ENCODE measurements at regions not wholly inside any gene's neighbourhood (a gene's known extent, or its start where the extent isn't known, plus 50 kb on each side); places are given as distances from the start of the nearest gene placed in this dataset.

GRCh38 chr2:188892636-188893035, 81.5 kb upstream of the COL3A1 start:
- no peak for TF ChIP-seq ZFX (IDR thresholded peaks at IDR 0.05)
- no peak for TF ChIP-seq CTCF (conservative IDR thresholded peaks at IDR 0.05)
- H3K27ac ChIP-seq, result no peak overlapping the region

GRCh38 chr2:188893972-188894371, 80.2 kb upstream of the COL3A1 start:
- TF ChIP-seq CTCF (conservative IDR thresholded peaks at IDR 0.05) (no peak), ZFX (IDR thresholded peaks at IDR 0.05) (no peak)

GRCh38 chr2:188894979-188895378, 79.2 kb upstream of the COL3A1 start:
- TF ChIP-seq ZFX (IDR thresholded peaks at IDR 0.05), result no peak
- TF ChIP-seq CTCF (conservative IDR thresholded peaks at IDR 0.05), result no peak
- H3K27ac ChIP-seq, result no peak overlapping the region

More at GRCh38 chr2:188893972-188894371, 80.2 kb upstream of the COL3A1 start:
- H3K27ac ChIP-seq, result no peak overlapping the region

GRCh38 chr2:188897096-188897495, 77.1 kb upstream of the COL3A1 start:
- no peak for TF ChIP-seq CTCF (conservative IDR thresholded peaks at IDR 0.05)
- TF ChIP-seq ZFX (IDR thresholded peaks at IDR 0.05), result no peak
- no peak overlapping the region for H3K27ac ChIP-seq

- no peak overlapping the region for H3K27ac ChIP-seq
- TF ChIP-seq CTCF (conservative IDR thresholded peaks at IDR 0.05) (no peak), ZFX (IDR thresholded peaks at IDR 0.05) (no peak)
Observed at GRCh38 chr2:188898261-188898660, 75.9 kb upstream of the COL3A1 start.

- TF ChIP-seq CTCF (conservative IDR thresholded peaks at IDR 0.05) (no peak), ZFX (IDR thresholded peaks at IDR 0.05) (no peak)
- H3K27ac ChIP-seq, result no peak overlapping the region
Observed at GRCh38 chr2:188902901-188903491, 71.2 kb upstream of the COL3A1 start.

GRCh38 chr2:188903740-188904139, 70.4 kb upstream of the COL3A1 start:
- TF ChIP-seq ZFX (IDR thresholded peaks at IDR 0.05) (no peak), CTCF (conservative IDR thresholded peaks at IDR 0.05) (no peak)
- H3K27ac ChIP-seq, result no peak overlapping the region

All from C4-2B (cell line).